H1 (cell line): ENCODE measurements at regions not wholly inside any gene's neighbourhood (a gene's known extent, or its start where the extent isn't known, plus 50 kb on each side); places are given as distances from the start of the nearest gene placed in this dataset.

ENCODE experiments used
- MAX ChIP-seq: IDR thresholded peaks from 2 replicates; pipeline ENCODE4 v1.6.1; 2012; ENCODE audit warnings: inconsistent platforms
- RBBP5 ChIP-seq: IDR thresholded peaks from 2 replicates; pipeline ENCODE4 v1.7.1; 2012; ENCODE audit warnings: low read depth, mild to moderate bottlenecking, inconsistent platforms, low read length, moderate library complexity, borderline replicate concordance
- USF2 ChIP-seq: IDR thresholded peaks from 2 replicates; pipeline ENCODE4 v1.6.1; 2011; ENCODE audit warnings: low read length, improper control_type of control experiment

DNA sequence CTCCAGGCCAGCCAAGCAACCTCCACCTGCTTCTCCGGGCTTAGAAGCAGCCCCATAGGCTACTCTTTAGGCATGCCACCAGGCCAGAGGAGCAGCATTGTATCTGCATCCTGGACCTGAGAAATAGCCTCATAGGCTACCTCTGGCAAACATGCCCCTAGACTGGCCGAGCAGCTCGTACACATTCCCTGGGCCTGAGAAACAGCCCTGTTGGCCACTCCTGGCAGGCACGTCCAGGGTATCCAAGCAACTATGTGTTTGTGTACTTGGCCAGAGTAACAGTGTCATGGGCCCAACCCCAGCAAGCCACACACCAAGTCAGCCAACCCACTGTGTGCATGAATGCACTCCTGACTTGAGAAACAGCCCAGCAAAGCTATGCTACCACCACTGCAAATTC is 498.7 kb upstream of the CDIN1 start (continued):
- no peak for TF ChIP-seq MAX
- no peak for TF ChIP-seq RBBP5
- TF ChIP-seq USF2: no peak
